Activated CD4-positive, alpha-beta T cell treated with anti-CD3 and anti-CD28 coated beads, Interleukin-2, Interleukin-6, amounts not matched to agents 100 ng/mL and 50 ng/mL, durations not matched to agents 16 hours and 8 hours (primary cell): ENCODE measurements at regions not wholly inside any gene's neighbourhood (a gene's known extent, or its start where the extent isn't known, plus 50 kb on each side); places are given as distances from the start of the nearest gene placed in this dataset.
"Not testable (repeated sequence)": the region's sequence is repeated elsewhere in the genome, so short reads cannot be mapped to it uniquely, and the experiment has no call there.

Source experiments
- DNase-seq: peaks from one replicate; pipeline ENCODE4 v3.0.0-alpha.2; 2020

- peak; percentile 4 for DNase-seq
Observed at GRCh38 chr13:38415233-38415632, 65.6 kb downstream of the UFM1 start.

- no peak for DNase-seq
Observed at GRCh38 chr13:38417241-38417640, 67.6 kb downstream of the UFM1 start.

GRCh38 chr13:38417727-38418126, 68.1 kb downstream of the UFM1 start:
- DNase-seq: peak; percentile 8

GRCh38 chr13:38418286-38418685, 68.6 kb downstream of the UFM1 start:
- no peak for DNase-seq

GRCh38 chr13:38419312-38419873, 69.7 kb downstream of the UFM1 start:
- no peak for DNase-seq

- no peak for DNase-seq
Observed at GRCh38 chr13:38421590-38422560, 72.2 kb downstream of the UFM1 start.

GRCh38 chr13:38429916-38430315, 80.3 kb downstream of the UFM1 start:
- DNase-seq: no peak

- DNase-seq: no peak
Observed at GRCh38 chr13:38430796-38431195, 81.1 kb downstream of the UFM1 start.

- DNase-seq: no peak
Observed at GRCh38 chr13:38440666-38441065, 91.0 kb downstream of the UFM1 start.

- no peak for DNase-seq
Observed at GRCh38 chr13:38444904-38445303, 95.3 kb downstream of the UFM1 start.

GRCh38 chr13:38452656-38453055, 103.0 kb downstream of the UFM1 start:
- DNase-seq: no peak

- no peak for DNase-seq
Observed at GRCh38 chr13:38462605-38463004, 113.0 kb downstream of the UFM1 start.

- DNase-seq: no peak
Observed at GRCh38 chr13:38463048-38463447, 113.4 kb downstream of the UFM1 start.

- not testable (repeated sequence) for DNase-seq
Observed at GRCh38 chr13:38472411-38472810, 122.8 kb downstream of the UFM1 start.

- DNase-seq: no peak
Observed at GRCh38 chr13:38473305-38473704, 123.7 kb downstream of the UFM1 start.

GRCh38 chr13:38477676-38478075, 128.0 kb downstream of the UFM1 start:
- no peak for DNase-seq

GRCh38 chr13:38483623-38484022, 134.0 kb downstream of the UFM1 start:
- no peak for DNase-seq

- DNase-seq: no peak
Observed at GRCh38 chr13:38490657-38491056, 141.0 kb downstream of the UFM1 start.

- no peak for DNase-seq
Observed at GRCh38 chr13:38494445-38494844, 144.8 kb downstream of the UFM1 start.

GRCh38 chr13:38496917-38497316, 147.3 kb downstream of the UFM1 start:
- no peak for DNase-seq

- DNase-seq: no peak
Observed at GRCh38 chr13:38498271-38498670, 148.6 kb downstream of the UFM1 start.

GRCh38 chr13:38514575-38514974, 164.9 kb downstream of the UFM1 start:
- DNase-seq: no peak

- DNase-seq: no peak
Observed at GRCh38 chr13:38518328-38518727, 168.5 kb upstream of the FREM2 start.

GRCh38 chr13:38519229-38519911, 167.5 kb upstream of the FREM2 start:
- no peak for DNase-seq
